HepG2 (cell line): ENCODE measurements at regions not wholly inside any gene's neighbourhood (a gene's known extent, or its start where the extent isn't known, plus 50 kb on each side); places are given as distances from the start of the nearest gene placed in this dataset.

Experiments
- ATAC-seq: fragments of 200-7000 bp; cut with Tn5 transposase; 3 replicates; pipeline ENCODE4 v1.9.1; 2020; ENCODE audit warnings: mild to moderate bottlenecking, moderate library complexity
- BruUV-seq: library from RNA; stranded (reverse); fragments of 400-500 nt; replicated peaks from 2 replicates; lab custom pipeline; 2021; lab: Mats Ljungman, UMichigan
- CTCF ChIA-PET: fragments of 300-600 bp; formaldehyde crosslinking; extraction: SDS; loops from one replicate; lab custom pipeline; 2021; ENCODE audit warnings: low total read pairs, inconsistent platforms, low intra/inter-chr PET ratio; lab: Yijun Ruan, JAX
- POLR2A ChIA-PET: fragments of 350-600 bp; sonication (Branson Sonifier 250); formaldehyde crosslinking; loops from one replicate; lab custom pipeline; 2020; ENCODE audit warnings: antibody characterized with exemption, inconsistent platforms; lab: Yijun Ruan, JAX
- DNase-seq: peaks from one replicate; pipeline ENCODE4 v3.0.0-alpha.2; 2015; ENCODE audit warnings: low spot score
- FAIRE-seq: peaks from 3 replicates; lab custom pipeline; 2011; peaks lifted over from hg19 to GRCh38; lab: Jason Lieb, UNC
- H2AFZ ChIP-seq: one replicate; pipeline ENCODE4 v1.6.1; 2011; ENCODE audit warnings: low read length, inconsistent platforms
- H3K27ac ChIP-seq: fragments of 300-600 bp; 3 replicates; pipeline ENCODE4 v1.8.0; 2011; ENCODE audit warnings: mixed run types, mild to moderate bottlenecking, mixed read lengths, low read length, inconsistent platforms; ENCODE audit not compliant: insufficient read depth; ENCODE audit errors: extremely low read length
- H3K27me3 ChIP-seq, 2 experiments: fragments of 200-600 bp in 1 of 2; 2 replicates in 1 of 2; 3 replicates in 1 of 2; pipeline versions ENCODE4 v1.6.0 to v1.8.0; 2011; ENCODE audit warnings: low read length in 2 of 2, mild to moderate bottlenecking in 2 of 2, moderate library complexity in 2 of 2, inconsistent platforms in 1 of 2; ENCODE audit not compliant: insufficient read depth in 2 of 2, control insufficient read depth in 1 of 2
- H3K36me3 ChIP-seq, 2 experiments: fragments of 200-600 bp in 1 of 2; replicated peaks in 1 of 2; 2 replicates in 1 of 2; 3 replicates in 1 of 2; pipeline versions ENCODE4 v1.5.1 to v1.8.0; 2011; ENCODE audit warnings: low read length in 2 of 2, inconsistent platforms in 1 of 2; ENCODE audit not compliant: insufficient read depth in 2 of 2, control insufficient read depth in 1 of 2
- H3K4me1 ChIP-seq: 2 replicates; pipeline ENCODE4 v1.5.1; 2012; ENCODE audit warnings: low read length, inconsistent platforms; ENCODE audit not compliant: insufficient read depth
- H3K4me2 ChIP-seq: 2 replicates; pipeline ENCODE4 v1.6.0; 2011; ENCODE audit warnings: low read depth, low read length, inconsistent platforms
- H3K4me3 ChIP-seq, 3 experiments: fragments of 200-600 bp in 1 of 3; sonication (generic), shearing (Covaris generic) in 1 of 3; replicated peaks in 1 of 3; 2 replicates each; pipeline ENCODE4 v1.5.1; 2011 to 2016; ENCODE audit warnings: low read length in 3 of 3, inconsistent platforms in 2 of 3, low read depth in 2 of 3, mild to moderate bottlenecking in 2 of 3, control low read depth in 1 of 3, mixed read lengths in 1 of 3; ENCODE audit not compliant: insufficient read depth in 1 of 3
- H3K79me2 ChIP-seq: one replicate; pipeline ENCODE4 v1.6.1; 2011; ENCODE audit warnings: low read length, inconsistent platforms; ENCODE audit not compliant: insufficient read depth
- H3K9ac ChIP-seq: 2 replicates; pipeline ENCODE4 v1.6.0; 2011; ENCODE audit warnings: mild to moderate bottlenecking, low read depth, low read length, inconsistent platforms; ENCODE audit not compliant: insufficient read depth
- H3K9me3 ChIP-seq: 2 replicates; pipeline ENCODE4 v1.5.1; 2012; ENCODE audit warnings: mild to moderate bottlenecking, low read length
- H4K20me1 ChIP-seq: 2 replicates; pipeline ENCODE4 v1.6.0; 2011; ENCODE audit warnings: inconsistent platforms, mild to moderate bottlenecking, low read length, moderate library complexity; ENCODE audit not compliant: insufficient read depth
- ARNT2 ChIP-seq: sonication (generic); formaldehyde crosslinking; IDR thresholded peaks from 2 replicates; pipeline ENCODE4 v1.8.0; 2022; ENCODE audit warnings: mild to moderate bottlenecking, low read depth, missing genetic modification reagents, moderate library complexity
- ATF1 ChIP-seq: IDR thresholded peaks from 2 replicates; pipeline ENCODE4 v1.6.1; 2016; ENCODE audit warnings: mild to moderate bottlenecking, control low read depth
- E2F5 ChIP-seq: sonication (generic); formaldehyde crosslinking; conservative IDR thresholded peaks from 2 replicates; pipeline ENCODE4 v1.4.0; 2020; ENCODE audit warnings: missing genetic modification reagents
- FOXJ3 ChIP-seq: sonication (generic); formaldehyde crosslinking; IDR thresholded peaks from 2 replicates; pipeline ENCODE4 v1.4.0; 2020; ENCODE audit warnings: missing genetic modification reagents, mild to moderate bottlenecking, borderline replicate concordance
- GATA4 ChIP-seq: sonication (generic); IDR thresholded peaks from 2 replicates; pipeline ENCODE4 v1.6.1; 2016; ENCODE audit warnings: antibody characterized with exemption, low read depth, borderline replicate concordance
- HHEX ChIP-seq: IDR thresholded peaks from 2 replicates; pipeline ENCODE4 v1.6.1; 2016; ENCODE audit warnings: control low read depth
- ZBED4 ChIP-seq: sonication (generic); formaldehyde crosslinking; IDR thresholded peaks from 2 replicates; pipeline ENCODE4 v1.4.0; 2020; ENCODE audit warnings: missing genetic modification reagents, borderline replicate concordance
- ZNF142 ChIP-seq: sonication (generic); formaldehyde crosslinking; IDR thresholded peaks from 2 replicates; pipeline ENCODE4 v1.4.0; 2020; ENCODE audit warnings: missing genetic modification reagents
- ZNF704 ChIP-seq: sonication (generic); formaldehyde crosslinking; IDR thresholded peaks from 2 replicates; pipeline ENCODE4 v1.8.1; 2023; ENCODE audit warnings: mild to moderate bottlenecking, inconsistent platforms, moderate library complexity, missing genetic modification reagents, borderline replicate concordance
- ZNF790 ChIP-seq: sonication (generic); formaldehyde crosslinking; IDR thresholded peaks from 2 replicates; pipeline ENCODE4 v1.8.0; 2022; ENCODE audit warnings: missing genetic modification reagents, mild to moderate bottlenecking, borderline replicate concordance
- WGBS: methylation state at CpG from one replicate; pipeline ENCODE4 v1.1.6; 2017; ENCODE audit warnings: low lambda C conversion rate; 5-methylcytosine and 5-hydroxymethylcytosine counted together
- in situ Hi-C: cut with HindIII; loops from 2 replicates; pipeline ENCODE4 v1.10.0; 2017; ENCODE audit warnings: low pct_unique_long_range_greater_than_20kb; ENCODE audit not compliant: extremely low pct_ligation_motif_present
- intact Hi-C: fragments of 100-400 bp; cut with micrococcal nuclease; formaldehyde crosslinking; loops from one replicate; pipeline ENCODE4 v1.10.0; 2022; ENCODE audit not compliant: unreplicated experiment
- TF ChIP-seq, protein P1 (sequence below): sonication (generic); formaldehyde crosslinking; IDR thresholded peaks from 2 replicates; pipeline ENCODE4 v1.4.0; 2020; ENCODE audit warnings: mild to moderate bottlenecking, missing genetic modification reagents

DNA sequence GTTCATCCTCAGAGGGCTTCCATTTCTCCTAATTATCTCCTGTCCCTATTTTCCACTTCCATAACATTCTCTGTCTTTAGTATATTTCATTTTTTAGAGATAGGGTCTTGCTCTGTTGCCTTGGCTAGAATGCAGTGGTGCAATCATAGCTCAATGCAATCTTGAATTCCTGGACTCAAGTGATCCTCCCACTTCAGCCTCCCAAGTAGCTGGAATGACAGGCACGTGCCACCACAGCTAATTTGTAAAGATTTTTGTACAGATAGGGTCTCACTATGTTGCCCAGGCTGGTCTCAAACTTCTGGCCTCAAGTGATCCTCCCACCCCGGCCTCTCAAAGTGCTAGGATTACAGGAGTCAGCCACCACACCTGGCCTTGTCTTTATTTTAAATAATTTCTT lies 589.0 kb downstream of the ZEB2 start:
- Histone ChIP-seq H3K4me1 (peaks cover 5% of the 10 kb centered on the region; the same call in 1 of the 2 replicates), H3K9ac (no peak overlapping the region), H2AFZ (no peak overlapping the region), H3K79me2 (no peaks in the 10 kb centered on the region), H3K27ac (no peak overlapping the region), H3K9me3 (no peaks in the 10 kb centered on the region), H3K4me2 (no peak overlapping the region), H3K4me3 (no peak overlapping the region), H3K27me3 (peaks cover 0 to 2% of the 10 kb centered on the region in 2 experiments; a peak in 2 of 5 replicates), H3K36me3 (no peaks in the 10 kb centered on the region), H4K20me1 (no peaks in the 10 kb centered on the region)
- BruUV-seq: no TSS peak
- DNase-seq (no peak), FAIRE-seq (no peak), ATAC-seq (no peak)
- in situ Hi-C loops (no loop called here), intact Hi-C loops (no loop called here)
- ChIA-PET POLR2A (no interaction called here), CTCF (no interaction called here)
- 0% methylated on average over 2 of the region's 2 CpGs for WGBS
- TF ChIP-seq ARNT2 (no peak), ATF1 (CRISPR knock-in tag) (no peak), HHEX (CRISPR knock-in tag) (no peak), ZBED4 (no peak), GATA4 (no peak), ZNF142 (CRISPR knock-in tag) (no peak), ZNF704 (no peak), FOXJ3 (no peak), ZNF790 (no peak), E2F5 (CRISPR knock-in tag) (no peak)
- TF ChIP-seq, protein P1, sequence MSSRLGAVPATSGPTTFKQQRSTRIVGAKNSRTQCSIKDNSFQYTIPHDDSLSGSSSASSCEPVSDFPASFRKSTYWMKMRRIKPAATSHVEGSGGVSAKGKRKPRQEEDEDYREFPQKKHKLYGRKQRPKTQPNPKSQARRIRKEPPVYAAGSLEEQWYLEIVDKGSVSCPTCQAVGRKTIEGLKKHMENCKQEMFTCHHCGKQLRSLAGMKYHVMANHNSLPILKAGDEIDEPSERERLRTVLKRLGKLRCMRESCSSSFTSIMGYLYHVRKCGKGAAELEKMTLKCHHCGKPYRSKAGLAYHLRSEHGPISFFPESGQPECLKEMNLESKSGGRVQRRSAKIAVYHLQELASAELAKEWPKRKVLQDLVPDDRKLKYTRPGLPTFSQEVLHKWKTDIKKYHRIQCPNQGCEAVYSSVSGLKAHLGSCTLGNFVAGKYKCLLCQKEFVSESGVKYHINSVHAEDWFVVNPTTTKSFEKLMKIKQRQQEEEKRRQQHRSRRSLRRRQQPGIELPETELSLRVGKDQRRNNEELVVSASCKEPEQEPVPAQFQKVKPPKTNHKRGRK (CRISPR knock-in tag): no peak
